GM21723 (cell line): ENCODE measurements at regions not wholly inside any gene's neighbourhood (a gene's known extent, or its start where the extent isn't known, plus 50 kb on each side); places are given as distances from the start of the nearest gene placed in this dataset.
"Not testable (repeated sequence)": the region's sequence is repeated elsewhere in the genome, so short reads cannot be mapped to it uniquely, and the experiment has no call there.

Experiments used
- ATAC-seq: cut with Tn5 transposase; IDR thresholded peaks from one replicate; pipeline ENCODE4 v1.9.1; 2021; ENCODE audit warnings: mild to moderate bottlenecking, moderate library complexity; ENCODE audit not compliant: unreplicated experiment

DNA sequence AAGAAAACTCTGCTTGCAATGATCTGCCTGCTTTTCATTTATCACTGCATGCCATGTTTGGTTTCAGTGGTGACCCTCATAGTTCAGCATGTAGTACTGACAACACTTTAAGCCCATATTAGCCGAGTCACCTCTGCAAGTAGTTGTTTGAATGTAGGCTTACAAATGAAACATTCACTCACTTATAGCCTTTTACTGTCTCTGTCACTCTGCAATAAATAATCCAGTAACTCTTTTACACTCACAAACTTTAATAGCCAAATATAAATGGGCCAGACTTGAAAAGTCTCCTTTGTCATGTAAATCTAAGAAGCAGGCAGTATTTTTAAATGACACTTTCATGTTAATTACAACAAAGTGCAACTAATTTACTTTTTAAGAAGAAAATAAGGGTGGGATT, 1460.0 kb upstream of the ADGRB3 start:
- ATAC-seq, result no peak

- no peak for ATAC-seq
These were observed 1458.6 kb upstream of the EYS start for GRCh38 chr6:67165606-67166005.

- no peak for ATAC-seq
These were observed 1453.8 kb upstream of the EYS start for GRCh38 chr6:67160820-67161219.

GRCh38 chr6:67141005-67141404, 1434.0 kb upstream of the EYS start:
- ATAC-seq, result no peak

DNA sequence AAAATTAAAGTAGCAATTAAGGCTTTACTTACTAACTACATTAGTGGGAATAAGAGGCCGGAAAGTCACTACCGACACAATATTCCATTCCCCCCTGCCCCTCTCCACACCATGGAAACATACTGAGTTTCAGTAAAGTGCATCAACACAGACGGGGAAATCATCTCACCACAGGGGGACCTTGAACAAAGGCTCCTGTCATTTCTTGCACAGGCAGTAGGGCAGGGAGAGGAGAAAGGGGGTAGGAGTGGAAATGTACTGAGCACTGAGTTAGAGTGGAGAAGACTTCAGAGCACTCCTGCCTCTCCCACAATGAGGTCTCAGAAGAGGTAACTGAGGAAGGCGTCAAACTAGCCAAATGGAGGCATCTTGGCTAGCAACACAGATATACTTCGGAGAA, 1426.9 kb upstream of the EYS start:
- no peak for ATAC-seq

DNA sequence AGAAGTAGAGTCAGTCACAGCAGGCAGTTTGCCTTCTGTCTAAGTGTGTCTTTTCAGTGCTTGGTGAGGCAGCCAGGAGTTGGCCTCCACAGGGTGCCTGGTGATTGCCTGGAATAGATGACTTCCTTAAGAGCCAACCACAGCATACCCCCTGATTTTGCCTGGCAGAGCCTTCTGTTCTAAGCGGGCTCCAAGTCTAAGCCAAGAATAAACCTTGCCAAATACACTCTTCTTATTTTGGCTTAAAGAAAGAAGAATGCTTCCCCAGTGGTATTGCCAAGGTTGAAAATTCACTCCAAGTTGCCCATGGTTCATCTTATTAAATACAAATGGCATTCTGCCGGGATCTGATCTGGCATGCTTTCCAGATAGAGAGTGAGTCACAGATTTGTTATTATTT, 1424.8 kb upstream of the EYS start:
- ATAC-seq, result no peak

GRCh38 chr6:67129780-67130179, 1422.8 kb upstream of the EYS start:
- ATAC-seq, result no peak

GRCh38 chr6:67127041-67127440, 1420.0 kb upstream of the EYS start:
- ATAC-seq, result no peak

- ATAC-seq, result no peak
These were observed 1414.1 kb upstream of the EYS start for GRCh38 chr6:67121115-67121514.

DNA sequence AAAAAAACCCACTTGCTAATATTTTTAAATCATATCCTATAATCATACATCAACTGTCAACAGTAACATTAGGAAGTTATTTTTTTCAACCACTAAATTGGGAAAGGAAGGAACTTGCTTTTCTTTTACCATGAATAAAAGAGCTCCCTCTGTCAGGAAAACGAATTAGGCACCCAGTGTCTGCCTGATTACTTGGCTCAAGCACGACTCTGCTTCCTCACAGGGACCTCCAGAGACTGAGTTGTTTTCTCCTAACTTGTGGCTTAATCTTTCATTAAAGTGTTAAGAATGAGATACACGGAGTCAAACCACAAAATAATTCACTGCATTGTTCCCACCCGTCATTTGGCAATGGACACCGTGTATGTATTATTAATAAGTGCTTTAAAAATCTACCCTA, 1405.1 kb upstream of the EYS start:
- ATAC-seq, result no peak

- ATAC-seq, result no peak
These were observed 1395.7 kb upstream of the EYS start for GRCh38 chr6:67102743-67103142.

DNA sequence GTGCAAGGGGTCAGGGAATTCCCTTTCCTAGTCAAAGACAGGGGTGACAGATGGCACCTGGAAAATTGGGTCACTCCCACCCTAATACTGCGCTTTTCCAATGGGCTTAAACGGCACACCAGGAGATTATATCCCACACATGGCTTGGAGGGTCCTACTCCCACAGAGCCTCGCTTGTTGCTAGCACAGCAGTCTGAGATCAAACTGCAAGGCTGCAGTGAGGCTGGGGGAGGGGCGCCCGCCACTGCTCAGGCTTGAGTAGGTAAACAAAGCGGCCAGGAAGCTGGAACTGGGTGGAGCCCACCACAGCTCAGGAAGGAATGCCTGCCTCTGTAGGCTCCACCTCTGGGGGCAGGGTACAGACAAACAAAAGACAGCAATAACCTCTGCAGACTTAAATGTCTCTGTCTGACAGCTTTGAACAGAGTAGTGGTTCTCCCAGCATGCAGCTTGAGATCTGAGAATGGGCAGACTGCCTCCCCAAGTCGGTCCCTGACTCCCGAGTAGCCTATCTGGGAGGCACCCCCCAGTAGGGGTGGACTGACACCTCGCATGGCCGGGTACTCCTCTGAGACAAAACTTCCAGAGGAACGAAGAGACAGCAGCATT, 1388.7 kb upstream of the EYS start:
- ATAC-seq, result not testable (repeated sequence)

DNA sequence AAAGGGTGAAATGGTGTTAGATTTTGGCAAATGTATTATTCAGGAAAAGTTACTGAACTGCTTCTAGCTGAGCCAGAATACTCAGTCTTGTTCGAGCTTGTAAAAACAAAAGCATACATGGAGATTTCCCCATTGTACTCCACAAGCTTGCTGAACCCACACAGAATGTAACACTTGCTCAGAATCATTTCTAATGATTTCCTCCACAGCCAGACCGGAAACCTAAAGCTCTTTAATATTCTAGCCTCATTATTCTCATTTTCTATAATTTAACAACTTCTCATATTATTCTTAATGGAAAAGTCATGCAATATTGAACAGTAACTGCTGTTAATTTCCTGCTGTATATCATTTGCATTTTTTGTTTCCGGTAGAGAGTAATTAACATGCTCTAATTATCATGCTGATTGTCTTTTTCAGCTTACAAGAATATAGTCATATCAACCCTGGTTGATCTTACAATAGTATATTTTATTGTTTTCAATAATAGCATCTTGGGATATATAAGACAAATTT, 1387.5 kb upstream of the EYS start:
- ATAC-seq, result no peak

DNA sequence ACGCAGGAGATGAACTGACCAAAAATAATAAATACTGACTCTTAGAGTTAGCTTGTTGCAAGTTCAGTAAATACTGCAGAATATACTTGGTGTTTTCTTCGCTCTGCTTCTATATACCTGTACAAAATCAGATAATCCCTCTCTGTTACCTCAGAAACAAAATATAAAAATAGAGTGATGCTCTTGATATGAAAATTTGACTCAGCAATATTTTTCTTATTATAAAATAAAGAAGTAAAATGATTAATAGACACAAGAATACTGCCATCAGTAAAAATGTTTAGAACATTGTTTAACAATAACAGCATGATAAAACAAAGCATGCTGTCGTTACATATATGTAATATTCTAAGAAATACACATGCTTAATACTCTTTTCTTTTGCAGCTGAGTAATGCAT, 1366.9 kb upstream of the EYS start:
- no peak for ATAC-seq

DNA sequence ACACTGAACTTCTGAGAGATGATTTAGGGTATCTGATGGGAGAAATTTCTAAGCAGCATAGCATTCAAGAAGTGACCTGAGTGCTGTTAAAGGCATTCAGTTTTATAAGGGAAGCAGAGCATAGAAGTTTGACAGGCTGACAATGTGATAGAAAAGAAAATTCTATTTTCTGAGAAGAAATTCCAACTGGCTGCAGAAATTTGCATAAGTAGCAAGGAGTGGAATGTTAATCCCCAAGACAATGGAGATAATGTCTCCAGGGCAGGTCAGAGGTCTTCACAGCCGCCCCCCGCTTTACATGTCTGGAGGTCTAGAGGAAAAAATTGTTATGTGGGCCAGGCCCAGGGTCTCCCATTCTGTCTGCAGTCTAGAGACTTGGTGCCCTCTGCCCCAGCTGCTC, 1361.8 kb upstream of the EYS start:
- ATAC-seq, result no peak

GRCh38 chr6:67064323-67064722, 1357.3 kb upstream of the EYS start:
- no peak for ATAC-seq

GRCh38 chr6:67047996-67048395, 1341.0 kb upstream of the EYS start:
- ATAC-seq, result no peak

- no peak for ATAC-seq
These were observed 1338.0 kb upstream of the EYS start for GRCh38 chr6:67045076-67045475.

- no peak for ATAC-seq
These were observed 1324.4 kb upstream of the EYS start for GRCh38 chr6:67031451-67031850.

- no peak for ATAC-seq
These were observed 1323.8 kb upstream of the EYS start for GRCh38 chr6:67030861-67031260.

GRCh38 chr6:67016921-67017460, 1310.0 kb upstream of the EYS start:
- no peak for ATAC-seq

DNA sequence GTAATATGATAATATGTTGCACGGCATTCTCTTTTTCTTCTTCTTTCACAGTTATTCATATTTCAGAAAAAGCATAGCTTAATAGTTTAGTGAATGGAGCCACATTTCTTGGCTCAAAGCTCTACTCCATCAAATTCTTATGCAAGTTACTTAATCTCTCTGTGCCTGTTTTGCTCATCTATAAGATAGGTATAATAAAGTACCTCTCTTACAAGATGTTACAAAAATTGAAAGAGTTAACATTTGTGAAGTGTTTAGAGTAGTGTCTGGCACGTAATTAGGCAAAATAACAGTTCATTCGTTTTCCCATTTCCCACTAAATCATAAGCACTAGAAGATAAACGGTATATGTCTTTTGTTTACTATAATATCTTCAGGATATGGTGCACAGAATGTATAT, 1304.4 kb upstream of the EYS start:
- ATAC-seq, result no peak

DNA sequence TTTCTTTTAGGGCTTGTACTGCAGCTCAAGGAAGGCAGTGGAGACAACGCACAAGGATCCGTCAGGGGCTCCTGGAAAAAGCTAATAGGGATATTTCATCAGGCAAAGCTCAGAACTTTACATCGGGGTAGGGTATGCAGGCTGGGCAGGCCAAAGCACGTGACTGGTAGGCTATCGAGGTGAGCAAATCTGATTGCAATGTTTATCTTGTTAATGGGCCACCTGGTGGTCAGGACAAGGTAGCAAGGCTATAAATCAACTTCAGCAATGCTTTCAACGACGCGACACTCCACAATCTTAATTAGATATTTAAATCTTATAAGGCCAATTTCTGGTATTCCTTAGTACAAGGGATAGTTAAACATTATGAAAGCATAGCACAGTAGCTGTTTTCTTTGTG, 1302.8 kb upstream of the EYS start:
- ATAC-seq, result no peak
